22Rv1 (cell line): ENCODE measurements at regions not wholly inside any gene's neighbourhood (a gene's known extent, or its start where the extent isn't known, plus 50 kb on each side); places are given as distances from the start of the nearest gene placed in this dataset.

Source experiments
- ZFX ChIP-seq: fragments of 450-650 bp; IDR thresholded peaks from 2 replicates; pipeline ENCODE4 v1.6.1; 2017; ENCODE audit warnings: antibody characterized with exemption, borderline replicate concordance
- TF ChIP-seq, protein P1 (sequence below): fragments of 450-650 bp; IDR thresholded peaks from 2 replicates; pipeline ENCODE4 v1.5.1; 2017; ENCODE audit warnings: mild to moderate bottlenecking

DNA sequence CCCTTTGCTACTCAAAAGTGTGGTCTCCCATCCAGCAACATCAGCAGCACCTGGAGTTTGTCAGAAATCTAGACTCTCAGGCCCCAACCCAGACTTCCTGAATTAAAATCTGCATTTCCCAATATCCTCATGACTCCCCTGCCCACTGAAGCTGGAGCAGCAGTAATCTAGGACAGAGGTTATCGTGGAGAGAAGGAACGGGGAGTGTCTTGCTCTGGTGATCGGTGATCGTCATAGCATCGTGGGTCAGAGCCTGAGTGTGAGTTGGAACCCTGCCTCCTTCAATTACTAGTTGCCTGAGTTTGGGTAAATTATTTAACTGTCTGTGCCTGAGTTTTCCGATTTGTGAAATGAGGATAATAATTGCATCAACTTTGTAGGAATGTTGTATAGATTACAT lies 217.3 kb upstream of the ATP5MC3 start:
- TF ChIP-seq, protein P1, sequence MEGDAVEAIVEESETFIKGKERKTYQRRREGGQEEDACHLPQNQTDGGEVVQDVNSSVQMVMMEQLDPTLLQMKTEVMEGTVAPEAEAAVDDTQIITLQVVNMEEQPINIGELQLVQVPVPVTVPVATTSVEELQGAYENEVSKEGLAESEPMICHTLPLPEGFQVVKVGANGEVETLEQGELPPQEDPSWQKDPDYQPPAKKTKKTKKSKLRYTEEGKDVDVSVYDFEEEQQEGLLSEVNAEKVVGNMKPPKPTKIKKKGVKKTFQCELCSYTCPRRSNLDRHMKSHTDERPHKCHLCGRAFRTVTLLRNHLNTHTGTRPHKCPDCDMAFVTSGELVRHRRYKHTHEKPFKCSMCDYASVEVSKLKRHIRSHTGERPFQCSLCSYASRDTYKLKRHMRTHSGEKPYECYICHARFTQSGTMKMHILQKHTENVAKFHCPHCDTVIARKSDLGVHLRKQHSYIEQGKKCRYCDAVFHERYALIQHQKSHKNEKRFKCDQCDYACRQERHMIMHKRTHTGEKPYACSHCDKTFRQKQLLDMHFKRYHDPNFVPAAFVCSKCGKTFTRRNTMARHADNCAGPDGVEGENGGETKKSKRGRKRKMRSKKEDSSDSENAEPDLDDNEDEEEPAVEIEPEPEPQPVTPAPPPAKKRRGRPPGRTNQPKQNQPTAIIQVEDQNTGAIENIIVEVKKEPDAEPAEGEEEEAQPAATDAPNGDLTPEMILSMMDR: no peak
- TF ChIP-seq ZFX: no peak
